T-helper 2 cell treated with Interferon-gamma antibody and Interleukin-4, amounts not matched to agents 5 μg/mL and 100 μg/mL, for 36 hours (primary cell): ENCODE measurements at regions not wholly inside any gene's neighbourhood (a gene's known extent, or its start where the extent isn't known, plus 50 kb on each side); places are given as distances from the start of the nearest gene placed in this dataset.
"Not testable (repeated sequence)": the region's sequence is repeated elsewhere in the genome, so short reads cannot be mapped to it uniquely, and the experiment has no call there.

ENCODE experiments used
- DNase-seq: peaks from one replicate; pipeline ENCODE4 v3.0.0; 2021; ENCODE audit warnings: low spot score
- H3K27ac Mint-ChIP-seq: one replicate; pipeline ENCODE4 v1.8.0; 2021; ENCODE audit warnings: mild to moderate bottlenecking, mixed read lengths
- H3K27me3 Mint-ChIP-seq: one replicate; pipeline ENCODE4 v1.8.0; 2021; ENCODE audit warnings: low read depth, mixed read lengths
- H3K36me3 Mint-ChIP-seq: one replicate; pipeline ENCODE4 v1.8.0; 2021; ENCODE audit warnings: low read depth, mixed read lengths
- H3K4me1 Mint-ChIP-seq: one replicate; pipeline ENCODE4 v1.8.0; 2021; ENCODE audit warnings: low read depth, mixed read lengths
- H3K4me3 Mint-ChIP-seq: one replicate; pipeline ENCODE4 v1.8.0; 2022; ENCODE audit warnings: mild to moderate bottlenecking, moderate library complexity, mixed read lengths
- H3K9me3 Mint-ChIP-seq: one replicate; pipeline ENCODE4 v1.8.0; 2021; ENCODE audit warnings: mixed read lengths

GRCh38 chr9:88874391-88874790, 116.9 kb upstream of the S1PR3 start:
- DNase-seq = no peak
- Mint-ChIP-seq H3K27me3 (peaks cover 19% of the 10 kb centered on the region), H3K9me3 (no peaks in the 10 kb centered on the region), H3K36me3 (no peaks in the 10 kb centered on the region), H3K4me1 (no peaks in the 10 kb centered on the region), H3K27ac (no peak overlapping the region), H3K4me3 (no peak overlapping the region)

- H3K9me3 Mint-ChIP-seq = no peaks in the 10 kb centered on the region
- DNase-seq = no peak
These were observed 115.7 kb upstream of the S1PR3 start for GRCh38 chr9:88875400-88876120.

DNA sequence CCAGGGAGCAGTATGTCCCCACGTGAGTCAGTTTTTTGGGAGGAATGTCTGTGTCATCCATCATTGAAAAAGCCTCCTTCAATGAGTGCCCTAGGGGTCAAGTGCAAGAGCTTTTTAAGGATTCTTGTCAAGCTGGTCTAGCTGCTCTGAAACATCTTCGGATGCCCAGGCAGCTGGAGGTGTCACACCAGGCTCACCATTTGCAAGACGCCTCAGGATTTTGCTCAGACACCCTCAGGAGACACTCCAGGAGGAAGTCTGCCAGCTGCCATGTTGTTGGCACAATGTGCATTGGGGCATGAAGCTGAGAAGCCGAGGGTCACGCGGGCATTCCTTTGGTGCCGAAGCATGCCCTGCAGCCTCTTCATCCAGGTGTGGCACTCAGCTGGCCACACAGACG, 111.1 kb upstream of the S1PR3 start:
- Mint-ChIP-seq H3K27me3 (peaks cover 26% of the 10 kb centered on the region), H3K4me1 (peaks cover 4% of the 10 kb centered on the region), H3K4me3 (no peak overlapping the region), H3K9me3 (peaks cover 7% of the 10 kb centered on the region), H3K27ac (no peak overlapping the region), H3K36me3 (no peaks in the 10 kb centered on the region)
- DNase-seq = no peak

More at GRCh38 chr9:88875400-88876120, 115.7 kb upstream of the S1PR3 start:
- no peaks in the 10 kb centered on the region for H3K4me1 Mint-ChIP-seq
- no peak overlapping the region for H3K4me3 Mint-ChIP-seq
- H3K36me3 Mint-ChIP-seq = no peaks in the 10 kb centered on the region
- no peak overlapping the region for H3K27ac Mint-ChIP-seq
- peaks cover 17% of the 10 kb centered on the region for H3K27me3 Mint-ChIP-seq

DNA sequence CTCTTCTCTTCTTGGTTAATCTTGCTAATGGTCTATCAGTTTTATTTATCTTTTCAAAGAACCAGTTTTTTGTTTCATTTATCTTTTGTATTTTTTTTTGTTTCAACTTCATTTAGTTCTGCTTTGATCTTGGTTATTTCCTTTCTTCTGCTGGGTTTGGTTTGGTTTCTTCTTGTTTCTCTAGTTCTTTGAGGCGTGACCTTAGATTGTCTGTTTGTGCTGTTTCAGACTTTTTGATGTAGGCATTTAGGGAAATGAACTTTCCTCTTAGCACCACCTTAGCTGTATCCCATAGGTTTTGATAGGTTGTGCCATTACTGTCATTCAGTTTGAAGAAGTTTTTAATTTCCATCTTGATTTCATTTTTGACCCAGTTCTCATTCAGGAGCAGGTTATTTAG, 107.0 kb upstream of the S1PR3 start:
- DNase-seq, H3K27ac Mint-ChIP-seq, H3K4me1 Mint-ChIP-seq, H3K4me3 Mint-ChIP-seq, H3K36me3 Mint-ChIP-seq, H3K9me3 Mint-ChIP-seq: not testable (repeated sequence)
- peaks cover 29% of the 10 kb centered on the region for H3K27me3 Mint-ChIP-seq

DNA sequence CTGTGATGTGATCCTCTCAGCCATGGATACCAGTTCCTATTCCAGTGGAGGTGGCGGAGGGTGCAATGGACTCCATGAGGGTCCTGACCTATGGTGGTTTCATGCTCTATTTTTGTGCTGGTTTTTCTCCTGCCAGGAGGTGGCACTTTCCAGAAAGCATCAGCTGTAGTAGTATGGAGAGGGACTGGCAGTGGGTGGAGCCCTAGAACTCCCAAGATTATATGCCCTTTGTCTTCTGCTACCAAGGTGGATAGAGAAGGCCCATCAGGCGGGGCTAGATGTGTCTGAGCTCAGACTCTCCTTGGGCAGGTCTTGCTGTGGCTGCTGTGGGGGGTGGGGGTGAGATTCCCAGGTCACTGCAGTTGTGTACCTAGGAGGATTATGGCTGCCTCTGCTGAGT, 104.5 kb upstream of the S1PR3 start:
- DNase-seq, H3K36me3 Mint-ChIP-seq, H3K9me3 Mint-ChIP-seq, H3K27ac Mint-ChIP-seq, H3K4me3 Mint-ChIP-seq, H3K4me1 Mint-ChIP-seq: not testable (repeated sequence)
- peaks cover 26% of the 10 kb centered on the region for H3K27me3 Mint-ChIP-seq

DNA sequence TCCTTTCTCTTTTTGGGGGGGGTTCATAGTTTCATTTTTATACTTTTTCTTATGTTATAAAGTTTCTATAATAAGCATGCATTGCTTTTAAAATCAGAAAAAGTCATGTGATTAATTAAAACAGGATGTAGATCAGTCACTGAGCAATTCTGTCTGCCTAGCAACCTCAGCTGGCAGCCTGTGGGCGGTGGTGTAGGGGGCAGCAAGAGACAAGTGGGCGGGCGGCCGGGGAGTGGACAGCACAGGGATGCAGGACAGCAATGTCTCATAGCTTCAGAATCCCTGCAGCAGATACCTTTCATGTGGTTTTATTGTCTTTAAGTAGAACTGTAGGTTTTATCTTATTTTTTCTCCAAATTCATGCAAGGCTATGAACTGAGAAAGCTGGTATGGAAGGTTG, 101.9 kb upstream of the S1PR3 start:
- H3K27ac Mint-ChIP-seq = no peak overlapping the region
- peaks cover 31% of the 10 kb centered on the region for H3K27me3 Mint-ChIP-seq
- no peak for DNase-seq

DNA sequence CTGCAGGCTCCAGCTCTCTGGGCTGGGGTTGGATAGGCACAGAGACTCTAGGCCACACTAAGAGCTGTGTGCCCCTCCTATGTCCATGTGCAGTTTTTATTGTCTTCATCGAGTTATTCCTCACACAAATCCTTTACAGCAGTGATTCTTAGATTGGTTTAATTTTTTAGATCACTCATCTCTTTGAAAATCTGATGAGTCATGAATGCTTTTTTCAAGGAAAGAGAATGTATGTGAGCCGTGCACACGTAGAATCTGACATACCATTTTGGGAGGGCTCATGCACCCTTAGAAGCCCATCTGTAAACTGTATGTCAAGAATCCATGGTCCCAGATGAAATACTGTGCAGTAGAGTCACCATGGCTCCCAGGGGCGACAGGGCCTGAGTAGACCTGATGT, 100.7 kb upstream of the S1PR3 start:
- Mint-ChIP-seq H3K27ac (no peak overlapping the region), H3K4me3 (no peak overlapping the region), H3K9me3 (no peaks in the 10 kb centered on the region), H3K27me3 (peaks cover 32% of the 10 kb centered on the region), H3K4me1 (peaks cover 2% of the 10 kb centered on the region), H3K36me3 (no peaks in the 10 kb centered on the region)
- no peak for DNase-seq

More for the DNA sequence above, 101.9 kb upstream of the S1PR3 start:
- Mint-ChIP-seq H3K36me3 (no peaks in the 10 kb centered on the region), H3K4me3 (no peak overlapping the region), H3K9me3 (no peaks in the 10 kb centered on the region), H3K4me1 (peaks cover 3% of the 10 kb centered on the region)

DNA sequence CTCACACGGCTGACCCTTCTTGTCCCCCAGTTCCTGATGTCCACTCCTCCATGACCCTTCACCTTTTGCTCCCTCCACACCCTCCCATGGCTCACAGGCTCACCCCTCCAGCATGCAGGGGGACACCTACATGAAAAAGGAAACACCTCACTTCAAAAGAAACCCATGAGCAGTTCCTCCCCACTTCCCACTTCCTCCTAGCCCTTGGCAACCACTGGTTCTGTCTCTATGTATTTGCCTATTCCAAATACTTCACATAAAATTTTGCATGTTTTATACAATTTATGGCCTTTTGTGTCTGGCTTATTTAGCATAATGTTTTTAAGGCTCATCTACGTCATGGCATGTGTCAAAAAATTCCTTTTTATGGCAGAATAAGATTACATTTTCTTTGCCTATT, 100.2 kb upstream of the S1PR3 start:
- DNase-seq = no peak
- peaks cover 2% of the 10 kb centered on the region for H3K4me1 Mint-ChIP-seq
- H3K27ac Mint-ChIP-seq = no peak overlapping the region
- no peaks in the 10 kb centered on the region for H3K36me3 Mint-ChIP-seq
- H3K9me3 Mint-ChIP-seq = no peaks in the 10 kb centered on the region
- peaks cover 32% of the 10 kb centered on the region for H3K27me3 Mint-ChIP-seq
- H3K4me3 Mint-ChIP-seq = no peak overlapping the region

GRCh38 chr9:88892724-88893123, 98.5 kb upstream of the S1PR3 start:
- no peaks in the 10 kb centered on the region for H3K36me3 Mint-ChIP-seq
- H3K27ac Mint-ChIP-seq = no peak overlapping the region
- H3K4me1 Mint-ChIP-seq = peaks cover 2% of the 10 kb centered on the region
- H3K4me3 Mint-ChIP-seq = no peak overlapping the region
- peaks cover 31% of the 10 kb centered on the region for H3K27me3 Mint-ChIP-seq
- DNase-seq = no peak
- no peaks in the 10 kb centered on the region for H3K9me3 Mint-ChIP-seq

DNA sequence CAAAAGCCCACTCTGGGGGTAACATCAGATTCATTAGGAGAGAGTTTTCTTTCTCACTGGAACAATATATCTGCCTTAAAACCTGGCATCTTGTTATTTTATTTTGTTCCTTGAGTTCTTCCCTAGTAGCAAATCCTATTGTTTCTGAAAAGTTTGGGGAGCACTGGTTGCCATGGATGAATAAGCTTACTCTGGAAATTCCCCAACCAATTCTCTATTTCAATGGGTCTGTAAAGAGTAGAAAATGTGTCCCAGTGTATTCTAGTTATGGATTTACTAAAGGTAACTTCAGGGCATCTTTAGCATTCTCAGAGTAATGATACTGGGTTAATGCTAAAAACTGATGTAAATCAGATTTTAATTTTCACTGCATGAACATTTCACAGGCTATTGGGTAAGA, 94.2 kb upstream of the S1PR3 start:
- H3K36me3 Mint-ChIP-seq = no peaks in the 10 kb centered on the region
- no peak overlapping the region for H3K4me3 Mint-ChIP-seq
- H3K4me1 Mint-ChIP-seq = no peaks in the 10 kb centered on the region
- no peaks in the 10 kb centered on the region for H3K9me3 Mint-ChIP-seq
- peaks cover 55% of the 10 kb centered on the region for H3K27me3 Mint-ChIP-seq
- no peak overlapping the region for H3K27ac Mint-ChIP-seq
- DNase-seq = no peak

GRCh38 chr9:88898039-88898720, 93.1 kb upstream of the S1PR3 start:
- Mint-ChIP-seq H3K4me1 (no peaks in the 10 kb centered on the region), H3K27ac (no peak overlapping the region), H3K4me3 (no peak overlapping the region), H3K9me3 (no peaks in the 10 kb centered on the region), H3K36me3 (no peaks in the 10 kb centered on the region), H3K27me3 (peaks cover 54% of the 10 kb centered on the region)
- no peak for DNase-seq

DNA sequence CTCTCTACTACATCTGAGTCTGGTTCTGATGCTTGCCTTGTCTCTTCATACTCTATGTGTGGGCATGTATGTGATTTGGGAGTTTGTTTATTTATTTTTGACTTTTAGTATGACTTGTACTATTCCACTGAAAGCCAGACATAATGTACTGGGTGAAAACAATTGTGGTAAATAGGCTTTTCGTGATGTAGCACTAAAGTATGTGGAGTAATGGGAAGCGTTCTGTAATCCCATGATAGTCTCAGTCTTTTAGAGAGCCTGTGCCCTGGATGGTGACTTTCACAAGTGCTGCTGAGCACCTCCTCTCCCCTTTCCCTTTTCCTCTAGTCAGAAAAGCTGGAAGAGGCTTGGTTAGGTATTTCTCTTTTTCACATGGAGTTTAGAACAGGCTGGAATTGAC, 85.8 kb upstream of the S1PR3 start:
- Mint-ChIP-seq H3K27me3 (peaks cover 49% of the 10 kb centered on the region), H3K4me3 (no peak overlapping the region), H3K4me1 (no peaks in the 10 kb centered on the region), H3K9me3 (peaks cover 5% of the 10 kb centered on the region), H3K27ac (no peak overlapping the region), H3K36me3 (no peaks in the 10 kb centered on the region)
- DNase-seq = no peak

GRCh38 chr9:88915916-88916315, 75.4 kb upstream of the S1PR3 start:
- peaks cover 25% of the 10 kb centered on the region for H3K9me3 Mint-ChIP-seq
- peaks cover 4% of the 10 kb centered on the region for H3K4me1 Mint-ChIP-seq
- peaks cover 41% of the 10 kb centered on the region for H3K27me3 Mint-ChIP-seq
- H3K4me3 Mint-ChIP-seq = no peak overlapping the region
- DNase-seq = no peak
- H3K36me3 Mint-ChIP-seq = peaks cover 12% of the 10 kb centered on the region
- H3K27ac Mint-ChIP-seq = no peak overlapping the region

DNA sequence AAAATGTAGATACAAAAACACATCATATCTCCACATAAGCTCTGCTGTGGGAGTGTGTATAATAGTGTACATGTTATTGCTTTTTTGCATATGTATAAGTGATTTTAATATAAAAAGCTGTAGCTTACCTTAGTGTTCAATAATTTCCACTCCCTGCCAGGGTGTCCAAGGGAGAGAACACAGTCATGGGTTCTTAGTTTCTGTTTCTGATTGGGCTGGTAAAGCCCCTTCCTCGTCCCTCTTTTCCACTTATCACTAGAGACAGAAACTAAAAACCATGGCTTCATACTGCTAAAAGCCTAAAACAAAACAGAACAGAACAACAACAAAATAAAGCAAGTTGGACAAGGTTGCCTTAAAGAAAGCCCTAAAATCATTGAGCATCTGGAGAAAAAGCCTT, 74.4 kb upstream of the S1PR3 start:
- H3K9me3 Mint-ChIP-seq = peaks cover 25% of the 10 kb centered on the region
- peaks cover 13% of the 10 kb centered on the region for H3K4me1 Mint-ChIP-seq
- peaks cover 12% of the 10 kb centered on the region for H3K36me3 Mint-ChIP-seq
- H3K4me3 Mint-ChIP-seq = no peak overlapping the region
- peaks cover 38% of the 10 kb centered on the region for H3K27me3 Mint-ChIP-seq
- H3K27ac Mint-ChIP-seq = no peak overlapping the region
- DNase-seq = no peak

GRCh38 chr9:88917375-88917774, 73.9 kb upstream of the S1PR3 start:
- Mint-ChIP-seq H3K9me3 (peaks cover 25% of the 10 kb centered on the region), H3K27ac (no peak overlapping the region), H3K27me3 (peaks cover 34% of the 10 kb centered on the region), H3K4me3 (no peak overlapping the region), H3K36me3 (peaks cover 12% of the 10 kb centered on the region), H3K4me1 (peaks cover 18% of the 10 kb centered on the region)
- no peak for DNase-seq
